Astrocyte (in vitro differentiated cells and primary cell): ENCODE measurements at regions not wholly inside any gene's neighbourhood (a gene's known extent, or its start where the extent isn't known, plus 50 kb on each side); places are given as distances from the start of the nearest gene placed in this dataset.
"Not testable (repeated sequence)": the region's sequence is repeated elsewhere in the genome, so short reads cannot be mapped to it uniquely, and the experiment has no call there.

Source experiments
- DNase-seq: peaks from one replicate; pipeline ENCODE4 v3.0.0-alpha.2; 2010; ENCODE audit warnings: low read depth
- FAIRE-seq: peaks from 2 replicates; lab custom pipeline; 2011; peaks lifted over from hg19 to GRCh38; lab: Jason Lieb, UNC
- H2AFZ ChIP-seq: 2 replicates; pipeline ENCODE4 v1.6.0; 2012; ENCODE audit warnings: low read depth, low read length, inconsistent platforms
- H3K27ac ChIP-seq: 2 replicates; pipeline ENCODE4 v1.5.1; 2011; ENCODE audit warnings: low read depth, low read length, inconsistent platforms
- H3K27me3 ChIP-seq: 2 replicates; pipeline ENCODE4 v1.6.0; 2011; ENCODE audit warnings: low read length, inconsistent platforms; ENCODE audit not compliant: insufficient read depth
- H3K36me3 ChIP-seq: 2 replicates; pipeline ENCODE4 v1.5.1; 2011; ENCODE audit warnings: low read length, inconsistent platforms; ENCODE audit not compliant: insufficient read depth
- H3K4me1 ChIP-seq: 2 replicates; pipeline ENCODE4 v1.5.1; 2011; ENCODE audit warnings: low read length, inconsistent platforms; ENCODE audit not compliant: insufficient read depth
- H3K4me2 ChIP-seq: 2 replicates; pipeline ENCODE4 v1.6.0; 2012; ENCODE audit warnings: low read length, inconsistent platforms
- H3K4me3 ChIP-seq: 2 replicates; pipeline ENCODE4 v1.5.1; 2011; ENCODE audit warnings: low read depth, mild to moderate bottlenecking, low read length, inconsistent platforms; ENCODE audit not compliant: insufficient read depth
- H3K79me2 ChIP-seq: 2 replicates; pipeline ENCODE4 v1.6.0; 2012; ENCODE audit warnings: mild to moderate bottlenecking, low read length, inconsistent platforms; ENCODE audit not compliant: insufficient read depth
- H3K9ac ChIP-seq: 2 replicates; pipeline ENCODE4 v1.6.0; 2012; ENCODE audit warnings: mild to moderate bottlenecking, low read length, inconsistent platforms
- H3K9me3 ChIP-seq: 2 replicates; pipeline ENCODE4 v1.5.1; 2012; ENCODE audit warnings: low read depth, mild to moderate bottlenecking, low read length, inconsistent platforms; ENCODE audit not compliant: insufficient read depth
- H4K20me1 ChIP-seq: 2 replicates; pipeline ENCODE4 v1.6.0; 2012; ENCODE audit warnings: low read length, inconsistent platforms; ENCODE audit not compliant: insufficient read depth
- H3K27ac Mint-ChIP-seq: one replicate; pipeline ENCODE4 v1.8.0; 2021; ENCODE audit warnings: mild to moderate bottlenecking, mixed read lengths; ENCODE audit not compliant: unreplicated experiment
- H3K27me3 Mint-ChIP-seq: one replicate; pipeline ENCODE4 v1.8.0; 2021; ENCODE audit warnings: low read depth, mixed read lengths; ENCODE audit not compliant: unreplicated experiment
- H3K36me3 Mint-ChIP-seq: one replicate; pipeline ENCODE4 v1.8.0; 2021; ENCODE audit warnings: low read depth, mixed read lengths; ENCODE audit not compliant: unreplicated experiment
- H3K4me1 Mint-ChIP-seq: one replicate; pipeline ENCODE4 v1.8.0; 2021; ENCODE audit warnings: low read depth, mixed read lengths; ENCODE audit not compliant: unreplicated experiment
- H3K4me3 Mint-ChIP-seq: one replicate; pipeline ENCODE4 v1.8.0; 2021; ENCODE audit warnings: mild to moderate bottlenecking, moderate library complexity, mixed read lengths; ENCODE audit not compliant: unreplicated experiment
- H3K9me3 Mint-ChIP-seq: one replicate; pipeline ENCODE4 v1.8.0; 2021; ENCODE audit warnings: mild to moderate bottlenecking, mixed read lengths; ENCODE audit not compliant: unreplicated experiment
- CTCF ChIP-seq: IDR thresholded peaks from 2 replicates; pipeline ENCODE4 v1.5.1; 2011; ENCODE audit warnings: low read depth, mild to moderate bottlenecking, inconsistent platforms, low read length, moderate library complexity; ENCODE audit not compliant: insufficient read depth
- EZH2 ChIP-seq: IDR thresholded peaks from 2 replicates; pipeline ENCODE4 v1.6.1; 2012; ENCODE audit warnings: mild to moderate bottlenecking, low read length, inconsistent platforms; ENCODE audit not compliant: insufficient read depth

- no peak for FAIRE-seq
- H3K27me3 Mint-ChIP-seq: no peaks in the 10 kb centered on the region
Observed at GRCh38 chr12:61250303-61250702, 1009.9 kb upstream of the USP15 start.

GRCh38 chr12:61251076-61251475 lies 1009.1 kb upstream of the USP15 start:
- Histone ChIP-seq H3K36me3 (no peaks in the 10 kb centered on the region), H4K20me1 (no peaks in the 10 kb centered on the region), H3K9me3 (no peaks in the 10 kb centered on the region), H3K4me2 (no peak overlapping the region), H3K9ac (no peak overlapping the region), H2AFZ (no peak overlapping the region), H3K27ac (no peak overlapping the region), H3K79me2 (no peaks in the 10 kb centered on the region), H3K4me3 (no peak overlapping the region), H3K4me1 (no peaks in the 10 kb centered on the region), H3K27me3 (no peaks in the 10 kb centered on the region)
- Mint-ChIP-seq H3K4me3 (no peak overlapping the region), H3K36me3 (no peaks in the 10 kb centered on the region), H3K4me1 (peaks cover 10% of the 10 kb centered on the region), H3K27ac (peak overlapping the region; percentile 37), H3K27me3 (no peaks in the 10 kb centered on the region), H3K9me3 (peaks cover 2% of the 10 kb centered on the region)
- no peak for FAIRE-seq
- no peak for DNase-seq
- TF ChIP-seq EZH2 (no peak), CTCF (no peak)

More at GRCh38 chr12:61250303-61250702, 1009.9 kb upstream of the USP15 start:
- Histone ChIP-seq H3K9me3 (no peaks in the 10 kb centered on the region), H3K4me3 (no peak overlapping the region), H3K4me1 (no peaks in the 10 kb centered on the region), H2AFZ (no peak overlapping the region), H3K4me2 (no peak overlapping the region), H3K27ac (no peak overlapping the region), H3K9ac (no peak overlapping the region), H3K36me3 (no peaks in the 10 kb centered on the region), H3K79me2 (no peaks in the 10 kb centered on the region), H3K27me3 (no peaks in the 10 kb centered on the region), H4K20me1 (no peaks in the 10 kb centered on the region)
- H3K36me3 Mint-ChIP-seq: no peaks in the 10 kb centered on the region
- H3K4me1 Mint-ChIP-seq: peaks cover 10% of the 10 kb centered on the region
- peaks cover 2% of the 10 kb centered on the region for H3K9me3 Mint-ChIP-seq
- H3K4me3 Mint-ChIP-seq: no peak overlapping the region
- no peak overlapping the region for H3K27ac Mint-ChIP-seq
- TF ChIP-seq CTCF (no peak), EZH2 (no peak)
- no peak for DNase-seq

GRCh38 chr12:61254225-61254624 lies 1006.0 kb upstream of the USP15 start:
- Histone ChIP-seq H3K9ac (no peak overlapping the region), H3K27ac (no peak overlapping the region), H3K9me3 (no peaks in the 10 kb centered on the region), H4K20me1 (no peaks in the 10 kb centered on the region), H3K4me2 (no peak overlapping the region), H3K79me2 (no peaks in the 10 kb centered on the region), H3K36me3 (no peaks in the 10 kb centered on the region), H3K4me1 (no peaks in the 10 kb centered on the region), H2AFZ (no peak overlapping the region), H3K4me3 (no peak overlapping the region), H3K27me3 (no peaks in the 10 kb centered on the region)
- Mint-ChIP-seq H3K27ac (peak overlapping the region; percentile 68), H3K27me3 (no peaks in the 10 kb centered on the region), H3K4me1 (peaks cover 10% of the 10 kb centered on the region), H3K36me3 (no peaks in the 10 kb centered on the region), H3K4me3 (no peak overlapping the region), H3K9me3 (peaks cover 2% of the 10 kb centered on the region)
- FAIRE-seq (no peak), DNase-seq (no peak)
- no peak for TF ChIP-seq EZH2
- no peak for TF ChIP-seq CTCF

- not testable (repeated sequence) for H3K9me3 ChIP-seq, H3K4me1 Mint-ChIP-seq, H3K4me1 ChIP-seq, H3K27ac ChIP-seq, H3K79me2 ChIP-seq, H3K4me2 ChIP-seq, H3K27me3 Mint-ChIP-seq, H3K4me3 Mint-ChIP-seq, H3K36me3 Mint-ChIP-seq, H4K20me1 ChIP-seq, H3K9ac ChIP-seq, H3K27ac Mint-ChIP-seq, H3K4me3 ChIP-seq, H2AFZ ChIP-seq, FAIRE-seq, H3K27me3 ChIP-seq, DNase-seq, H3K36me3 ChIP-seq
- peaks cover 15% of the 10 kb centered on the region for H3K9me3 Mint-ChIP-seq
Observed at GRCh38 chr12:61264294-61264693, 995.9 kb upstream of the USP15 start.
